Muscle of leg (tissue), 3 donors: ENCODE measurements at regions not wholly inside any gene's neighbourhood (a gene's known extent, or its start where the extent isn't known, plus 50 kb on each side); places are given as distances from the start of the nearest gene placed in this dataset.
A peak's percentile ranks its signal among the peaks of the same experiment; 100 is the strongest.

ENCODE experiments used
- DNase-seq: peaks from one replicate; pipeline ENCODE4 v3.0.0; 2013
- H3K27ac ChIP-seq: one replicate; pipeline ENCODE4 v1.5.1; 2013; ENCODE audit warnings: mild to moderate bottlenecking, low read length, control low read depth
- H3K27me3 ChIP-seq: one replicate; pipeline ENCODE4 v1.6.1; 2013; ENCODE audit warnings: low read length; ENCODE audit not compliant: control insufficient read depth, insufficient read depth
- H3K36me3 ChIP-seq: one replicate; pipeline ENCODE4 v1.6.1; 2013; ENCODE audit warnings: low read length; ENCODE audit not compliant: control insufficient read depth, insufficient read depth
- H3K4me1 ChIP-seq: one replicate; pipeline ENCODE4 v1.6.1; 2013; ENCODE audit warnings: low read length; ENCODE audit not compliant: control insufficient read depth, insufficient read depth
- H3K4me3 ChIP-seq: one replicate; pipeline ENCODE4 v1.5.1; 2013; ENCODE audit warnings: low read length, control low read depth
- H3K9me3 ChIP-seq: replicated peaks from 2 replicates; pipeline ENCODE4 v1.6.1; 2013; ENCODE audit warnings: low read depth, low read length; ENCODE audit not compliant: control insufficient read depth
- WGBS: methylation state at CpG from one replicate; pipeline ENCODE4 v1.1.5; 2013; ENCODE audit warnings: missing lambda C conversion rate; ENCODE audit not compliant: insufficient coverage; 5-methylcytosine and 5-hydroxymethylcytosine counted together

- peaks cover 10% of the 10 kb centered on the region for H3K4me1 ChIP-seq
- 62% methylated on average over 4 of the region's 6 CpGs for WGBS
- no peak overlapping the region for H3K4me3 ChIP-seq
- H3K27me3 ChIP-seq, result no peaks in the 10 kb centered on the region
- H3K36me3 ChIP-seq, result no peaks in the 10 kb centered on the region
- DNase-seq, result peak; percentile 13
- no peak overlapping the region for H3K27ac ChIP-seq
- no peaks in the 10 kb centered on the region for H3K9me3 ChIP-seq
These were observed 901.6 kb downstream of the BCL11B start for GRCh38 chr14:98370352-98370751.

GRCh38 chr14:98371141-98371540 lies 900.9 kb downstream of the BCL11B start:
- no CpG with 5 or more reads among the region's 4 CpGs for WGBS
- no peaks in the 10 kb centered on the region for H3K36me3 ChIP-seq

GRCh38 chr14:98374136-98374535 lies 897.9 kb downstream of the BCL11B start:
- 50% methylated on average over 1 of the region's 10 CpGs for WGBS
- peaks cover 12% of the 10 kb centered on the region for H3K4me1 ChIP-seq
- H3K4me3 ChIP-seq, result no peak overlapping the region
- H3K9me3 ChIP-seq, result no peaks in the 10 kb centered on the region
- DNase-seq, result no peak
- no peaks in the 10 kb centered on the region for H3K27me3 ChIP-seq
- no peaks in the 10 kb centered on the region for H3K36me3 ChIP-seq
- H3K27ac ChIP-seq, result no peak overlapping the region

More at GRCh38 chr14:98371141-98371540, 900.9 kb downstream of the BCL11B start:
- peaks cover 12% of the 10 kb centered on the region for H3K4me1 ChIP-seq
- no peak for DNase-seq
- H3K4me3 ChIP-seq, result no peak overlapping the region
- H3K27me3 ChIP-seq, result no peaks in the 10 kb centered on the region
- H3K27ac ChIP-seq, result no peak overlapping the region
- H3K9me3 ChIP-seq, result no peaks in the 10 kb centered on the region

GRCh38 chr14:98375566-98375965 lies 896.4 kb downstream of the BCL11B start:
- no peaks in the 10 kb centered on the region for H3K36me3 ChIP-seq
- H3K27ac ChIP-seq, result no peak overlapping the region
- DNase-seq, result peak; percentile 64
- H3K4me3 ChIP-seq, result no peak overlapping the region
- H3K9me3 ChIP-seq, result no peaks in the 10 kb centered on the region
- peaks cover 8% of the 10 kb centered on the region for H3K4me1 ChIP-seq
- H3K27me3 ChIP-seq, result no peaks in the 10 kb centered on the region
- WGBS, result 74% methylated on average over 4 of the region's 5 CpGs

GRCh38 chr14:98379830-98380229 lies 892.2 kb downstream of the BCL11B start:
- no peak overlapping the region for H3K4me3 ChIP-seq
- H3K27me3 ChIP-seq, result no peaks in the 10 kb centered on the region
- no CpG with 5 or more reads among the region's 3 CpGs for WGBS
- DNase-seq, result no peak
- peaks cover 4% of the 10 kb centered on the region for H3K4me1 ChIP-seq
- H3K27ac ChIP-seq, result no peak overlapping the region
- H3K36me3 ChIP-seq, result no peaks in the 10 kb centered on the region
- H3K9me3 ChIP-seq, result no peaks in the 10 kb centered on the region

GRCh38 chr14:98382662-98383061 lies 889.3 kb downstream of the BCL11B start:
- 71% methylated on average over 4 of the region's 4 CpGs for WGBS
- no peak for DNase-seq
- Histone ChIP-seq H3K9me3 (no peaks in the 10 kb centered on the region), H3K4me1 (no peaks in the 10 kb centered on the region), H3K27me3 (no peaks in the 10 kb centered on the region), H3K27ac (no peak overlapping the region), H3K36me3 (no peaks in the 10 kb centered on the region), H3K4me3 (no peak overlapping the region)

- DNase-seq, result no peak
- 82% methylated on average over 3 of the region's 3 CpGs for WGBS
- Histone ChIP-seq H3K27ac (no peak overlapping the region), H3K9me3 (no peaks in the 10 kb centered on the region), H3K36me3 (no peaks in the 10 kb centered on the region), H3K4me1 (no peaks in the 10 kb centered on the region), H3K4me3 (no peak overlapping the region), H3K27me3 (no peaks in the 10 kb centered on the region)
These were observed 886.1 kb downstream of the BCL11B start for GRCh38 chr14:98385851-98386250.

GRCh38 chr14:98391061-98391460 lies 880.9 kb downstream of the BCL11B start:
- Histone ChIP-seq H3K27ac (no peak overlapping the region), H3K36me3 (no peaks in the 10 kb centered on the region), H3K4me1 (no peaks in the 10 kb centered on the region), H3K4me3 (no peak overlapping the region), H3K27me3 (no peaks in the 10 kb centered on the region), H3K9me3 (no peaks in the 10 kb centered on the region)
- WGBS, result 75% methylated on average over 1 of the region's 3 CpGs
- no peak for DNase-seq

GRCh38 chr14:98393527-98393926 lies 878.5 kb downstream of the BCL11B start:
- no peaks in the 10 kb centered on the region for H3K27me3 ChIP-seq
- no peaks in the 10 kb centered on the region for H3K4me1 ChIP-seq
- H3K4me3 ChIP-seq, result no peak overlapping the region
- H3K36me3 ChIP-seq, result no peaks in the 10 kb centered on the region
- H3K9me3 ChIP-seq, result no peaks in the 10 kb centered on the region
- WGBS, result 83% methylated on average over 4 of the region's 4 CpGs
- no peak for DNase-seq
- no peak overlapping the region for H3K27ac ChIP-seq

- H3K27ac ChIP-seq, result no peak overlapping the region
- no peaks in the 10 kb centered on the region for H3K27me3 ChIP-seq
- DNase-seq, result no peak
- H3K36me3 ChIP-seq, result no peaks in the 10 kb centered on the region
- H3K9me3 ChIP-seq, result no peaks in the 10 kb centered on the region
- H3K4me3 ChIP-seq, result no peak overlapping the region
- H3K4me1 ChIP-seq, result no peaks in the 10 kb centered on the region
These were observed 867.2 kb downstream of the BCL11B start for GRCh38 chr14:98404811-98405210.

- H3K27me3 ChIP-seq, result no peaks in the 10 kb centered on the region
- no peak overlapping the region for H3K4me3 ChIP-seq
- H3K27ac ChIP-seq, result no peak overlapping the region
- no peaks in the 10 kb centered on the region for H3K9me3 ChIP-seq
- no peak for DNase-seq
- WGBS, result 49% methylated on average over 6 of the region's 6 CpGs
- no peaks in the 10 kb centered on the region for H3K36me3 ChIP-seq
- no peaks in the 10 kb centered on the region for H3K4me1 ChIP-seq
These were observed 863.9 kb downstream of the BCL11B start for GRCh38 chr14:98408024-98408555.
